ENCODE measurements at regions not wholly inside any gene's neighbourhood (a gene's known extent, or its start where the extent isn't known, plus 50 kb on each side); places are given as distances from the start of the nearest gene placed in this dataset.

DNA sequence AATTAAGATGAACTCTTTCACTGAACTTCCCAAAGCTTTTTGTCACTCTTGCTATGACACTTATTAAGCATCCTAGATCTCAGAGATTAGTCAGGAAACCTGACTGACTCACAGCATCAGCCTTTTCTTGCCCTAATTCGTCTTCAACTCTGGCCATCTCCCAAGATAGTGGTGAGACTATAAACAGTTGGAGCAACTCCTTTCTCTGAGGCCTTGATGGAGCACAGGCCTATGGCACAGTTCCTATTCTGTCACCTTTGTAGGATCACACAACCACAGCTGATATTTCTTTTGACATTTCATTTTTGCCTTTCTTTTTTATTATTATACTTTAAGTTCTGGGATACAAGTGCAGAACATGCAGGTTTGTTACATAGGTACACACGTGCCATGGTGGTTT is 217.6 kb downstream of the PRR32 start:
- no peak for TF ChIP-seq POLR2A (IDR thresholded peaks at IDR 0.05; ENCODE audit: low read depth, low read length)
- TF ChIP-seq BHLHE40 (IDR thresholded peaks at IDR 0.05; ENCODE audit: low read depth, low read length) = no peak
- no peak for TF ChIP-seq CTCF (conservative IDR thresholded peaks at IDR 0.05; ENCODE audit: low read depth, low read length)
- no peak for TF ChIP-seq SMC3 (IDR thresholded peaks at IDR 0.05; ENCODE audit: low read depth, low read length)
- no peak for TF ChIP-seq NFE2L2 (IDR thresholded peaks at IDR 0.05; ENCODE audit: low read depth, low read length)
- no peak for TF ChIP-seq RCOR1 (IDR thresholded peaks at IDR 0.05; ENCODE audit: insufficient replicate concordance, low read length)
- TF ChIP-seq RAD21 (IDR thresholded peaks at IDR 0.05; ENCODE audit: low read length) = no peak
- no peak for TF ChIP-seq RFX5 (IDR thresholded peaks at IDR 0.05; ENCODE audit: low read depth, low read length)
- no peak for TF ChIP-seq CEBPB (IDR thresholded peaks at IDR 0.05; ENCODE audit: low read depth, low read length)
- TF ChIP-seq MAZ (IDR thresholded peaks at IDR 0.05; ENCODE audit: borderline replicate concordance, low read depth, low read length) = no peak
- TF ChIP-seq, protein P1, sequence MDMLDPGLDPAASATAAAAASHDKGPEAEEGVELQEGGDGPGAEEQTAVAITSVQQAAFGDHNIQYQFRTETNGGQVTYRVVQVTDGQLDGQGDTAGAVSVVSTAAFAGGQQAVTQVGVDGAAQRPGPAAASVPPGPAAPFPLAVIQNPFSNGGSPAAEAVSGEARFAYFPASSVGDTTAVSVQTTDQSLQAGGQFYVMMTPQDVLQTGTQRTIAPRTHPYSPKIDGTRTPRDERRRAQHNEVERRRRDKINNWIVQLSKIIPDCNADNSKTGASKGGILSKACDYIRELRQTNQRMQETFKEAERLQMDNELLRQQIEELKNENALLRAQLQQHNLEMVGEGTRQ (IDR thresholded peaks at IDR 0.05; ENCODE audit: low read depth, low read length) = no peak
- no peak for TF ChIP-seq MAFK (IDR thresholded peaks at IDR 0.05; ENCODE audit: low read depth, low read length)
